ENCODE measurements at regions not wholly inside any gene's neighbourhood (a gene's known extent, or its start where the extent isn't known, plus 50 kb on each side); places are given as distances from the start of the nearest gene placed in this dataset.

- H3K36me3 ChIP-seq: no peaks in the 10 kb centered on the region
- ATAC-seq (ENCODE audit: insufficient number of reproducible peaks, low FRiP score, low read depth): no peak
- DNase-seq (ENCODE audit: low spot score): no peak
- no peaks in the 10 kb centered on the region for H3K9me3 ChIP-seq
- H3K4me3 ChIP-seq: no peak overlapping the region
- H3K27ac ChIP-seq: no peak overlapping the region
- H3K27me3 ChIP-seq (replicated peaks; ENCODE audit: insufficient read depth): no peaks in the 10 kb centered on the region
- no peaks in the 10 kb centered on the region for H3K4me1 ChIP-seq (ENCODE audit: control insufficient read depth in 1 of 2, low read depth in 2 of 2)
- no peak for TF ChIP-seq CTCF (IDR thresholded peaks at IDR 0.05)
Measured at GRCh38 chr5:66234241-66234640, 90.1 kb downstream of the SREK1 start.

GRCh38 chr5:66238435-66238834 lies 94.3 kb downstream of the SREK1 start:
- DNase-seq (ENCODE audit: low spot score): no peak
- Histone ChIP-seq H3K9me3 (no peaks in the 10 kb centered on the region), H3K36me3 (no peaks in the 10 kb centered on the region), H3K27ac (no peak overlapping the region), H3K4me3 (no peak overlapping the region), H3K27me3 (replicated peaks; ENCODE audit: insufficient read depth) (no peaks in the 10 kb centered on the region), H3K4me1 (ENCODE audit: control insufficient read depth in 1 of 2, low read depth in 2 of 2) (no peaks in the 10 kb centered on the region)
- no peak for ATAC-seq (ENCODE audit: insufficient number of reproducible peaks, low FRiP score, low read depth)
- TF ChIP-seq CTCF (IDR thresholded peaks at IDR 0.05): no peak

GRCh38 chr5:66239034-66239433 lies 94.9 kb downstream of the SREK1 start:
- H3K36me3 ChIP-seq: no peaks in the 10 kb centered on the region
- H3K4me1 ChIP-seq (ENCODE audit: control insufficient read depth in 1 of 2, low read depth in 2 of 2): no peaks in the 10 kb centered on the region
- no peak overlapping the region for H3K4me3 ChIP-seq
- no peak overlapping the region for H3K27ac ChIP-seq
- ATAC-seq (ENCODE audit: insufficient number of reproducible peaks, low FRiP score, low read depth): no peak
- DNase-seq (ENCODE audit: low spot score): no peak
- no peaks in the 10 kb centered on the region for H3K9me3 ChIP-seq
- no peaks in the 10 kb centered on the region for H3K27me3 ChIP-seq (replicated peaks; ENCODE audit: insufficient read depth)
- no peak for TF ChIP-seq CTCF (IDR thresholded peaks at IDR 0.05)

GRCh38 chr5:66241136-66241825 lies 97.2 kb downstream of the SREK1 start:
- Histone ChIP-seq H3K27me3 (replicated peaks; ENCODE audit: insufficient read depth) (no peaks in the 10 kb centered on the region), H3K9me3 (no peaks in the 10 kb centered on the region), H3K36me3 (no peaks in the 10 kb centered on the region), H3K4me3 (no peak overlapping the region), H3K4me1 (ENCODE audit: control insufficient read depth in 1 of 2, low read depth in 2 of 2) (no peaks in the 10 kb centered on the region), H3K27ac (no peak overlapping the region)
- ATAC-seq (ENCODE audit: insufficient number of reproducible peaks, low FRiP score, low read depth) (no peak), DNase-seq (ENCODE audit: low spot score) (no peak)
- TF ChIP-seq CTCF (IDR thresholded peaks at IDR 0.05): no peak

- DNase-seq (ENCODE audit: low spot score) (no peak), ATAC-seq (ENCODE audit: insufficient number of reproducible peaks, low FRiP score, low read depth) (no peak)
- no peaks in the 10 kb centered on the region for H3K4me1 ChIP-seq (ENCODE audit: control insufficient read depth in 1 of 2, low read depth in 2 of 2)
- H3K9me3 ChIP-seq: no peaks in the 10 kb centered on the region
- no peak for TF ChIP-seq CTCF (IDR thresholded peaks at IDR 0.05)
- no peaks in the 10 kb centered on the region for H3K27me3 ChIP-seq (replicated peaks; ENCODE audit: insufficient read depth)
- H3K4me3 ChIP-seq: no peak overlapping the region
- no peaks in the 10 kb centered on the region for H3K36me3 ChIP-seq
- H3K27ac ChIP-seq: no peak overlapping the region
Measured at GRCh38 chr5:66242050-66242715, 98.1 kb downstream of the SREK1 start.

Measured in thoracic aorta (tissue), 2 donors.